Stimulated activated CD4-positive, alpha-beta T cell treated with anti-CD3 and anti-CD28 coated beads, Interleukin-1b, Interleukin-23, amount 100 ng/mL, for 24 hours (primary cell): ENCODE measurements at regions not wholly inside any gene's neighbourhood (a gene's known extent, or its start where the extent isn't known, plus 50 kb on each side); places are given as distances from the start of the nearest gene placed in this dataset.
"Not testable (repeated sequence)": the region's sequence is repeated elsewhere in the genome, so short reads cannot be mapped to it uniquely, and the experiment has no call there.

Experiments
- DNase-seq, 4 experiments: peaks; one replicate each; pipeline ENCODE4 v3.0.0-alpha.2; 2020; ENCODE audit warnings: low read depth in 4 of 4, low spot score in 1 of 4

DNA sequence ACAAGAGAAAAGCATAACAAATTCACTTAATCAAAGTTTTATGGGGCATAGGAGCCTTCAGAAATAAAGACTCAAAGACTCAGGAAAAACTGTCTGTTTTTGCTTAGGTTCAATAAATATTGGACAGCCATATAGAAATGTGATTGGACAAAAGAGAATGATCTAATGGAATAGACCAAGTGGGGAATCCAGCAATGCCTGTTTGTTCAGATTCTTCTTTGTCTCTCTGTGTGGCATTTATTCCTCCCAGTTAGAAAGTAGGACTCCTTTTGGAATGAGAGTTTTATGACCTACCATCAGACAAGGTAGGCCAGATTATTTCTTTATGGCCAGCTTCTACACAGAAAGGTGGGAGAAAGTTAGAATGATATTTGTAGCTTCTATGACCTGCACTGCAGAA lies 1460.1 kb downstream of the OTOL1 start:
- DNase-seq = no peak

DNA sequence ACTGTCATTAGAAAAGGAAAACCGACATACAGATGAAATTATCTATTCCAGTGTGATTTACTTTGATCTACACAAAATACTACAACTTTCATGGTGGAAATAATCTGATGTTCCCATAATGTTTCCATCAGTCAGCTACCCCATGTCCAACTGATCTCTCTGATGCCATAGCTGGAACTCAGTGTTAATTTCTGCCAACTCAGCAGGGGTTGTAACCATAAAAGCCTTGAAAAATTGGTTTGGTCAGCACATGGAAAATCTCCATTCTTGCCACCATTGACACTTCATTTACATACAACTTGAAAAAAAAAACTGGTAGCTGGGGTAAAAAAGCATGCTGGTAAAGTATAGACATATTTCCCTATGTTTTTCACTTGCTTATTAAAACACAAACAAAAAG lies 1463.7 kb downstream of the OTOL1 start:
- DNase-seq = no peak

DNA sequence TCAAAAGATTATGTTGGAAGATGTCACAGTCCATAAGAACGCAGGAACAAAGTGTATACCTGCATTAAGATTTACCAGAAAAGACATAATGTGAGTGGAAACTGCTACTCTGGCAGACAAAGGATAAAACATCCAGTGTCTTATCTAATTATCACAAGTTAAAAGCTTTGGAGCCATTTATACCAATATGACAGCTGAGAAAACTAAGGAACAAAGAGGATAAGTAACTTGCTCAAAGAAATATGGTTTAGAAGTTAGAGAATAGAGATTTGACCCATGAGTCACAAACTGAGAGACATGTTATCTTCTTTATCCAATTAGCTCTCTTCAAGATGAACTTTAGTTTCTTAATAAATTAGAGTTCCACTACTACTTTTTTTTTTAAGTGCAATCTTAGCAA lies 1473.7 kb downstream of the OTOL1 start:
- no peak for DNase-seq

DNA sequence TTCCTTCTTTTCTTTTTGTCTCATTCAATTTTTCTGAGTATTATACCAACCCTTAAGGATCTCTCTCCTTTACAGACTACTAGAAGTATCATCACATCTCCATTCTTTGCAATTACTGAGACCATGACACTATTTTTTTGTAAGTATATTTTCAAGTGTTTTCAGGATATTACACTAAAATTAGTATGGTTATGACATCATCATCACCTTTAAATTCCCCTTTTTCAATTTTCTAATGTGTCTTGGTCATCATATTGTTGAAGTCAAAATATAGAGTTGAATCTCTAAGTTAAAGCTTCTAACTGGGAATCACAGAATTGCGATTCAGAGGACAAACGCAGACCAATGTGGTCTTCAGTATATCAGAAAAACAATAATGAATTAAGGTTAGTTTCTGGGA lies 1475.1 kb downstream of the OTOL1 start:
- DNase-seq = no peak

DNA sequence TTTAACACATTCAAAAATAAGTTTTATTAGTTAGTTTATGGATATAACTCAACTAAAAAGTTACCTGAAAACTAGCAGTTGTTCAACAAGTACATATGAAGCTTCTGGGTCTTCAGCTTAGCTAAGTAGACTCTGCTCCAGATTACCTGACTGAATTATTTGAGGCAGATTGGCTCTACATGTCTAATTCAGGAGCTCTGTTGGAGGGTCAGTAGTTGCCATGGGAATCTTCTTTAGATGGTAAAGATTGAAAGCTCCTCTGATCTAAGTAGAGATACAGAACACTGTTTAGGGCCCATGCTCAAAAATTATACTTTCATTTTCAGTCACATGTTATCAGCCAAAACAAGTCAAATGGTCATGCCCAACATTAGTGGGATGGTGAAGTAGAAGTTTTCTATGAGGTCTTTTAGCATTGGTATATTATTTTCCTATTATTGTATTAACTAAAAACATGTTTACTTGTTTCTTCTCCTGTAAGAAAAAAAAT lies 1476.9 kb downstream of the OTOL1 start:
- no peak for DNase-seq

DNA sequence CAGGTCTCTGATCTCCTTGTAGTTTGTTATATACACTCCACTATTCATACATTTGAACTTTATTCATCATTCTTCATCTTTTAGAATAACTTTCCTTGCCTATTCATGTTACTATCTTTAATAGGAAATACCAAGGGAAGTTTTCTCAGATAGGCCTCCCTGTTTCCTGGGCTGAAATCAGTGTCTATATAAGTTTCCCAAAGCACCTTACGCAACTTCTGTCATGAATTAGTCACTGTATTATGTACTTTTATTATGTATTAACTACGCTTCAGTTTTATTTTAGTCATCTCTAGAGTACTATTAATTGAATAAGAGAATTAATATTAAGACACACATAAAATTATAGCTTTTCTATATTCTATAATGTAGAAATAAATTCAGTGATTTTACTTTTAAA lies 1481.5 kb downstream of the OTOL1 start:
- no peak for DNase-seq

DNA sequence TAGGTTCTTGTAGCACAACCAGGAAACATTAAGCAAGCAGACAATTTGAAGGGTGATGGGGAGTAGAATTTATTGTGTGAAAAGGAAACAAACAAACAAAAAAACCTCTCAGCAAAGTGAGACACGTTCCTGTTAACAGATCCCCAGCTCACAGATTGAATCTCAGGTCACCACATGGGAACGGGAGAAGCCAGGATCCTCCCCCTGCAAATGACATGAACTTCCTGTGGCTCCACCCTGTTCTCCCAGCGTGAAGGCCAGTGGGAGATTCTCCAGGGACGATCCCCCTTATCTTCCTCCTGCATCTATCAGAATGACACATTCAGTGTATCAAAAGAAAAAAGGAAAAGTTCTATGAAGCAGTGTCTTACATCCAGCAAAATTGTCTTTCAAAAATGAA lies 1488.1 kb downstream of the OTOL1 start:
- no peak for DNase-seq

DNA sequence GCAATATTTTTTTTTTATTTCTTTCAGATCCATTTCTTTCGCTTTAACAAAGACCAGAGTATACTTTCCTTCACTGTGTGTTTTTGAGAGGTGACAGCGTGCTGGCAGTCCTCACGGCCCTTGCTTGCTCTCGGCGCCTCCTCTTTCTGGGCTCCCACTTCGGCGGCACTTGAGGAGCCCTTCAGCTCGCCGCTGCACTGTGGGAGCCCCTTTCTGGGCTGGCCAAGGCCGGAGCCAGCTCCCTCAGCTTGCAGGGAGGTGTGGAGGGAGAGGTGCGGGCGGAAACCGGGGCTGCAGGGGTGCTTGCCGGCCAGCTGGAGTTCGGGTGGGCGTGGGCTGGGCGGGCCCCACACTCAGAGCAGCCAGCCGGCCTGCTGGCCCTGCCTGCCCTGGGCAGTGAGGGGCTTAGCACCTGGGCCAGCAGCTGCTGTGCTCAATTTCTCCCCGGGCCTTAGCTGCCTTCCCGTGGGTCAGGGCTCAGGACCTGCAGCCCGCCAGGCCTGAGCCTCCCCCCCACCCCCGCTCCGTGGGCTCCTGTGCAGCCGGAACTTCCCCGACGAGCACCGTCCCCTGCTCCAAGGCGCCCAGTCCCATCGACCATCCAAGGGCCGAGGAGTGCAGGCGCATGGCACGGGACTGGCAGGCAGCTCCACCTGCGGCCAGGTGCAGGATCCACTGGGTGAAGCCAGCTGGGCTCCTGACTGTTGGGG lies 1490.6 kb downstream of the OTOL1 start:
- not testable (repeated sequence) for DNase-seq

DNA sequence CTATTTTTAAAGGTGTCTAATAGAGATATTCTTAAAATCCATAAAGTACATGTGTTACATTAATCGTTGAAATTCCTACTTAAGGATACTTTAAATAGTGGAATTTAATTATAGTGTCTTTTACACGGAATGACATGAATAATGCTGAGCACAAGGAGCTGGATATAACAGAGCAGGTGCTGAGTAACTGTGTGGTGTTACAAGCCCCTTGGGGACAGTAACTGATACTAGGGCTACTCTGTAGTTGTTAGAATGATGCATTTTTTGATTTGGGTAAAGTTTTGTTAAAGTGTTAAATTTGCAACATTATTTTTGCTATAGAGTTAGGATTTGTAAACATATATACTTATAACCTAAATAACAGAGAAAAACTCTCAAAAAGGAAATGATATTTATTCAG lies 1496.1 kb downstream of the OTOL1 start:
- DNase-seq = no peak

DNA sequence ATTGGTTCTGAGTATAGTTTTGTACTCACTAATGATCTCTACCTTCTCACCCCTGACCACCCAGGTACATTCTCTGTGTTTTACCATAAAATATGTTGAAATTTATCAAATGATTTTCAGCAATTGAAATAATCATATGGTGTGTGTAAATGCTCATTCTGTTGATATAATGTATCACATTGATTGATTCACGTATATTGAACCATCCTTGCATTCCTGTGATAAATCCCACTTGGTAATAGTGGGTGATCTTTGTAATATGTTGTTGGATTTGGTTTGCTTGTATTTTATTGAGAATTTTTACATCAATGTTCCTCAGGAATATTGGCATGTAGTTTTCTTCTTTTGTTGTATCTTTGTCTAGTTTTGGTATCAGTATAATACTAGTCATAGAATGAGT lies 1497.6 kb downstream of the OTOL1 start:
- no peak for DNase-seq

DNA sequence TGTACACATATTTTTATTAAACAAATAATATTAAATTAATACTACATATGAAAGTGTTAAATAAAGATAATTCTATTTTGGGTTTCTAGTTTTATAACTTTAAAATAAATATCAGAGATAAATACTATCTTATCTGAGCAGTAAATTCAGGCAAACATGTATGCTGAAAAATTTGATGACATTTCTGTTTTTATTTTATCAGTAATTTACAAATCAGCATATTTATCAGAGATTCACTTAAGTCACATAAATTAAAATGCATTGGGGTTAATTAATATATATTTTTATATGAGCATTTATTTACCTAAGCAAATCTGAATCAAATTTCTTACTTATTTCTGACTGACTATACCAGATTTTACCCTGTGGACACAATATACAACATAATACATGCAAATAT lies 1499.8 kb downstream of the OTOL1 start:
- DNase-seq = no peak

DNA sequence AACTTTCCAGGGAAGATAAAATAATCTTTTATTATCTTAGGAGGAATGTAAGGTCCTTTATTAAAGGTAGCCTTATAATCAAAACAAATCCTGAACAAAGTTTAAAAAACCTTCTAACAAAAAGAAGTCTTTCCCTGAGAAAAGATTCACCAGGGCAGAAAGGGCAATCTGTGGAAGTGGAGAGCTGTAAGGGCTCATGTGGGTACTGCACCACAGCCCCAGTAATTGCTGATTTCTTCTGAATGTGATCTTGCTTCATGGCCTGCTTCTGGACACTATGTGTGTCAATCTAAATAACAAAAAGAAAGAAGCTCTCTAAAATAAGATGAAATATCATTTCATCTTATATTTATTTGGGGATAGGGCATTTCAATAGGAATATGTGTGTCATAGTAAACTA lies 1501.6 kb downstream of the OTOL1 start:
- DNase-seq = no peak

DNA sequence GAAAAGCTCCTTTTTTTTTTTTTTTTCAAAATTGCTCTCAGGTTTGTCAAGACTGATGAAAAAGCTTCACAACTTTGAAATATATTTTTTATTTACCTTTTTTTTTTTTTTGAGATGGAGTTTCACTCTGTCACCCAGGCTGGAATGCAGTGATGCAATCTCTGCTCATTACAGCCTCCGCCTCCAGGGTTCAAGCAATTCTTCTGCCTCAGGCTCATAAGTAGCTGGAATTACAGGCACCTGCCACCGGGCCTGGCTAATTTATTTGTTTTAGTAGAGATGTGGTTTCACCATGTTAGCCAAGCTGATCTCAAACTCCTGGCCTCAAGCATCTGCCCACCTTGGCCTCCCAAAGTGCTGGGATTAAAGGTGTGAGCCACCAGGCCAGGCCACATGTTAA lies 1515.0 kb downstream of the OTOL1 start:
- DNase-seq = no peak

DNA sequence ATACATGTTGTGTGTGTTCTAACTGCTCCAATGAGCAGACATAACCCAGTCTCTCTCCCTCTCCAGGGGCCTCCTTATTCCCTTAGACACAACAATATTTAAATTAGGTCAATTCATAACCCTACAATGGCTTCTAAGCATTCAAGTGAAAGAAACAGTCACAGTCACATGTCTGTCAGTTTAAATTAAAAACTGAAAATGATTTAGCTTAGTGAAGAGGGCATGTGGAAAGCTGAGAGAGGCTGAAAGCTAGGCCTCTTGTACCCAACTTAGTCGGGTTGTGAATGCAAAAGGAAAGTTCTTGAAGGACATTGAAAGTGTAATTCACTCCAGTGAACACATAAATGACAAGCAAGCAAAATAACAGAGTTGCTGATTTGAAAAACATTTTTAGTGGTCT lies 1519.6 kb downstream of the OTOL1 start:
- DNase-seq = no peak

DNA sequence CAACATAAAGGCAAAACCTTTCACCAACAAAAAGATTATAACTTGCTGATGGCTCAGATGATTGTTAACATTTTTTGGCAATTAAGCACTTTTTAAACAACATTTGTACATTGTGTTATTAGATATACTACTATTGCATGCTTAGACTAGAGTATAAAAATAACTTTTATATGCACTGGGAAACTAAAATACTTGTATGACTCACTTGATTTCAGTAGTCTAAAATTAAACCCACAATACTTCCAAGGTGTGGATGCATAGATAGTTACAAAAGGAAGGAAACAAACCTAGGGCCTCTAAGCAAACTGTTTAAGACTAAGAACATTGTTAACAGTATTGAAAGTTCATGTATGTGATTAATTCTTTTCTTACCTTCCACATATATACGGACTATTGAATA lies 1521.5 kb downstream of the OTOL1 start:
- DNase-seq = no peak

DNA sequence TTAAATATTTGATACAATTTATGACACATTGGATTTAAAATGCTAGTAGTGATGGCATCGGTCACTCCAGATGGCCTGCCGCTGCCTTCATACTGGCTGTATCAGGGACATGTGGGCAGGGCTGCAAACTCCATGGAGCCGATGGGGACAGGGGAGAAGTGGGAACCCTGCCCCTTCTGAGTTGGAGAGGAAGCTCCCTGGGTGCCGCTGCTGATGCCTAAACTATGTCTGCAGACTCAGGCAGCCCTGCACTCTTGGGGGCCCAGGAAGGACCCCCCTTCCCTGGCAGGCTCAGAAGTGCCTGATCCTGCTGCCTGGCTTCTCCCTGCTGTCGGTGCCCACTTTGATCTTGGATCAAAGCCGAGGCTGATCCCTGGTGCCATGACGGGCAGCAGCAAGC lies 1522.1 kb downstream of the OTOL1 start:
- no peak for DNase-seq

DNA sequence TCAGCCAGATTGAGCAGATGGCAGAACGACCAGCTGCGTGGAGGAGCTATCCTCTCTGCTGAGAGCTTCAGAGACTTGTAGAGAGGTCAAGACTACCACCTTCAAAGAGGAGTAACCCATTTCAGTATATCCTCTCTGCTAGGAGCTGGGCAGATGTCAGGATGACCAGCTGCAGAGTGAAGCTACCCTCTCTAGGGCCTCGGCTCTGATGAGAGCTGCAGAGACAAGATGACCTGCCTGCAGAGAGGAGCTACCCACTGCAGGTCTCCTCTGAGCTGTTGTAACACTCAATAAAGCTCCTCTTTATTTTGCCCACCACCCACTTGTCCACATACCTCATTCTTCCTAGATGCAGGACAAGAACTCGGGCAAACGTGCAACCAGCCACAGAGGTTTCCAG lies 1522.7 kb downstream of the OTOL1 start:
- DNase-seq = no peak

DNA sequence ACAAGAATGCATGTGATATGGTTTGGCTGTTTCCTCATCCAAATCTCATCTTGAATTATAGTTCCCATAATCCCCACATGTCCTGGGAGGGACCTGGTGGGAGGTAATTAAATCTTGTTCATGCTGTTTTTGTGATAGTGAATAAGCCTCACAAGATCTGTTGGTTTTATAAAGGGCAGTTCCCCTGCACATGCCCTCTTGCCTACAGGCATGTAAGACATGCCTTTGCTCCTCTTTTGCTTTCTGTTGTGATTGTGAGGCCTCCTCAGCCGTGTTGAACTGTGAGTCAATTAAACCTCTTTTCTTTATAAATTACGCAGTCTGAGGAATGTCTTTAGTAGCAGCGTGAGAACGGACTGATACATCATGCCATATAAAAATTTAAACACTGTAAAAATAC lies 1537.0 kb downstream of the OTOL1 start:
- no peak for DNase-seq

DNA sequence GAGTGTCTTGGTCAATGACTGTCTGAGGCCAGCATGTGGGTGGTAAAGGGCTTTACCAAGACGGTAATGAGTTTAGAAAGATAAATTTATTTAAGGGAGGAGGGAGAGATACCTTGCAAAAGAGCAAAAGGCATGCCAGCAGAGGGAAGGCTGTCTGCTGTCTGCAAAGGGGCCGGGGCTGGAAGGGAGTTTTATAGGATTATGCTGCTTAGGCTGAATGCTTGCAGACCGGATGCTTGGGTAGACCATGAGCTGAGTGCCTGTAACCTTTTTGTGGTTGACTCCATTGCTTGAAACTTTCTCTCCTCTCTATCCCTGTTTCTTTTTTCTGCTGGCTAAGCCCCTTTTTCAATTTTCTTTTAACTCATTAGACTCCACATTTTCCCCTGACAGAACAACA lies 1543.0 kb downstream of the OTOL1 start:
- DNase-seq = no peak

DNA sequence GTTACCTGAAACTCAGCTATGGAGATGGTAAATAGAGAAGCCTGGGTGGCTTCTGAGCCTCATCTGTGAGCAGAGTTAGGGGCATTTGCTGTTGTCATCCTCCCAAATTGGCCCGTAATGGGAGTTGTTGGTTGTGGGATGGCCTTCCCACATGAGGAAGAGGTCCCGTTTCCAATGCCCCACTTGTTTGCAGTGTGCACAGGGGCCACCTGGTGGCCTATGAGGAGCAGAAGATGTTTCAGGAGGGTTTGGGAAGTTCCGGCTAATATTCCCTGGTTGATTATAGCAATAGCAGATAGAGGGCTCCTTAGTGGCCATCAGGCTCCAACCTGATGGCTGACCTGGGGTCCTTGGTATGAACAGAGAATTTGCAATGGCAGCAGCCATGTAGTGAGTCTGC lies 1546.5 kb downstream of the OTOL1 start:
- DNase-seq = no peak

DNA sequence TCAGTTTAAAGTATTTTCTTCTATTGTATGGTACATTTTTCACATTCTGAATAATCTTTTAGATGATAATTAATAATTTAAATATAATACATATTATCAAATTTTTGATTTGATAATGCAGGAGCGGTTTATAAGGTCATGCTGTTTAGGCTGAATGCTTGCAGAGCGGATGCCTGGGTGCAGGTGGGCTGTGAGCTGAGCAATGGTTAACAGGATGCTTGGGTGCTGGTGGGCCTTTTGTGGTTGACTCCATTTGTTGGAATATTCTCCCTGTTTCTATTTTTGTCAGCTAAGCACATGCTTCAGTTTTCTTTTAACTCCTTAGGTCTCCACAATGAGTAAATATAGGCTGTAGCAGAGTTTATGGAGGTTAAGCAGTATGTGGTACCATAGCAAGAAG lies 1549.3 kb downstream of the OTOL1 start:
- DNase-seq = no peak

DNA sequence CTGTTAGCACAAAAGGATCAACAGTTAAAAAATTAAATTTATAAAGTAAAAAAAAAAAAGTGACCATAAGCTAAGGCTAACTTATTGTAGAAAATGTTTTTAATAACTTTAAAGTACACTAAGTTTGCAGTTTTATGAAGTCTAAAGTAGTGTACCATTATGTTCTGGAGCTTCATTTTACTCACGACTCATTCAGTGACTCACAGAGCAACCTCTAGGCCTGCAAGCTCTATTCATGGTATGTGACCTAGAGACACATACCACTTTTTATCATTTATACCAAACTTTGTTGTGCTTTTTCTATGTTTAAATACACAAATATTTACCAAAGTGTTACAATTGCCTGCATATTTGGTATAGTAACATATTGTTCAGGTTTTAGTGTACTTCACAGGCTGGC lies 1552.3 kb downstream of the OTOL1 start:
- DNase-seq = no peak

DNA sequence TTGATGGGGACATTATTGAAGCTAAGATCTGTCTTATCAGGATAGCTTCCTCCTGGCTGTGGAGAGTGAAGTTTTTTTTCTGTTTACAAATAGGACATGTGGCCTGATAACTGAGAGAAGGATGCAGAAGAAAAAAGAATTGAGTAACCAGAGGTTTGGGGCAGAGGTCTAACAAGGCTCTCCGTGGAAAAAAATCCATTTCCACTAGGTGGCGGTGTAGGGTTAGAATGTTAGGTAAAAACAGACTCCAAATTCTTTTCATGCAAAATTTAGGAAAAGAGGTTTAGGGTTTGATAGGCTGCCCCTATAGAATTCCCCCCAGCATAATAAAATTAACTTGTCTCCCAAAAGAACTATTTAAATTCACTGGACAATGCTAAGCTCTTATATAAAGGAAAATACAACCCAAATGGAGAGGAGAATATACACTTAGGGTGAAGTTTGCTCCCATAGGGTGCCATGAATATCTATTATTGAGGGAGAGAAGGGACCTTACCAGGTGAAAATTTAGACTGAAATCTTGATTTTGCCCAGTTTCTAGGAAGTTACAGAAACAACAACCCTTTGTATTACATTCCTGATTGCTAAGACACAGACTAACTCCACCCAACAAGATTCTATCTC lies 1560.4 kb downstream of the OTOL1 start:
- DNase-seq = peak in 1 of 4 experiments; percentile 4
